ENCODE measurements at regions not wholly inside any gene's neighbourhood (a gene's known extent, or its start where the extent isn't known, plus 50 kb on each side); places are given as distances from the start of the nearest gene placed in this dataset.

GRCh38 chr1:209309198-209309597 lies 274.3 kb upstream of the CAMK1G start:
- intact Hi-C loops (cut with micrococcal nuclease), result no loop called here
- TF ChIP-seq CTCF (IDR thresholded peaks at IDR 0.05), result no peak

GRCh38 chr1:209311770-209312169 lies 271.7 kb upstream of the CAMK1G start:
- H3K27me3 Mint-ChIP-seq (ENCODE audit: low read depth in 3 of 3), result peaks cover 2 to 5% (median 2%) of the 10 kb centered on the region in 3 donors
- no peak overlapping the region for H2AFZ ChIP-seq (ENCODE audit: insufficient read depth, low read depth, low read length, poor library complexity, severe bottlenecking)
- H3K4me3 Mint-ChIP-seq, result no peak overlapping the region
- no peak overlapping the region for H3K9ac ChIP-seq (ENCODE audit: insufficient read depth, low read length, poor library complexity, severe bottlenecking)
- H3K4me3 ChIP-seq (replicated peaks in 1 of 3; ENCODE audit: low read depth in 2 of 3, low read length in 3 of 3), result no peak overlapping the region
- H3K36me3 ChIP-seq (replicated peaks in 1 of 2; ENCODE audit: control insufficient read depth in 1 of 2, insufficient read depth in 2 of 2, low read length in 2 of 2), result no peaks in the 10 kb centered on the region
- intact Hi-C loops (cut with micrococcal nuclease), result no loop called here
- peaks cover 0 to 4% (median under 1%) of the 10 kb centered on the region in 7 donors for H3K9me3 Mint-ChIP-seq
- H3K4me1 Mint-ChIP-seq, result no peaks in the 10 kb centered on the region
- H3K27ac ChIP-seq (ENCODE audit: low read depth in 1 of 2, low read length in 2 of 2), result no peak overlapping the region
- no peaks in the 10 kb centered on the region for H3K79me2 ChIP-seq (ENCODE audit: insufficient read depth, low read length)
- WGBS (ENCODE audit: insufficient coverage), result no CpG with 5 or more reads among the region's 3 CpGs
- DNase-seq, result no peak
- H3K4me2 ChIP-seq (replicated peaks; ENCODE audit: extremely low read depth, low read length, poor library complexity, severe bottlenecking), result no peak overlapping the region
- no peaks in the 10 kb centered on the region for H3K27me3 ChIP-seq (ENCODE audit: control insufficient read depth in 2 of 2, insufficient read depth in 2 of 2, low read length in 2 of 2)
- H3K36me3 Mint-ChIP-seq, result no peaks in the 10 kb centered on the region
- H4K20me1 ChIP-seq (ENCODE audit: insufficient read depth, low read length), result no peaks in the 10 kb centered on the region
- TF ChIP-seq CTCF (IDR thresholded peaks at IDR 0.05), result no peak
- no peaks in the 10 kb centered on the region for H3K9me3 ChIP-seq (replicated peaks in 1 of 2; ENCODE audit: control insufficient read depth in 1 of 2, insufficient read depth in 1 of 2, low read length in 2 of 2)
- no peaks in the 10 kb centered on the region for H3K4me1 ChIP-seq (ENCODE audit: control insufficient read depth in 1 of 2, insufficient read depth in 2 of 2, low read length in 2 of 2)
- H3K27ac Mint-ChIP-seq, result no peak overlapping the region

More at GRCh38 chr1:209309198-209309597, 274.3 kb upstream of the CAMK1G start:
- Histone ChIP-seq H3K4me1 (ENCODE audit: control insufficient read depth in 1 of 2, insufficient read depth in 2 of 2, low read length in 2 of 2) (peaks cover 6 to 7% of the 10 kb centered on the region in 2 donors), H3K9me3 (replicated peaks in 1 of 2; ENCODE audit: control insufficient read depth in 1 of 2, insufficient read depth in 1 of 2, low read length in 2 of 2) (no peaks in the 10 kb centered on the region), H3K27ac (ENCODE audit: low read depth in 1 of 2, low read length in 2 of 2) (no peak overlapping the region), H3K9ac (ENCODE audit: insufficient read depth, low read length, poor library complexity, severe bottlenecking) (no peak overlapping the region), H3K4me3 (replicated peaks in 1 of 3; ENCODE audit: low read depth in 2 of 3, low read length in 3 of 3) (no peak overlapping the region), H3K27me3 (ENCODE audit: control insufficient read depth in 2 of 2, insufficient read depth in 2 of 2, low read length in 2 of 2) (no peaks in the 10 kb centered on the region), H2AFZ (ENCODE audit: insufficient read depth, low read depth, low read length, poor library complexity, severe bottlenecking) (no peak overlapping the region), H3K4me2 (replicated peaks; ENCODE audit: extremely low read depth, low read length, poor library complexity, severe bottlenecking) (no peak overlapping the region), H4K20me1 (ENCODE audit: insufficient read depth, low read length) (no peaks in the 10 kb centered on the region), H3K79me2 (ENCODE audit: insufficient read depth, low read length) (no peaks in the 10 kb centered on the region), H3K36me3 (replicated peaks in 1 of 2; ENCODE audit: control insufficient read depth in 1 of 2, insufficient read depth in 2 of 2, low read length in 2 of 2) (no peaks in the 10 kb centered on the region)
- Mint-ChIP-seq H3K9me3 (peaks cover 0 to 2% (median 0%) of the 10 kb centered on the region in 7 donors), H3K36me3 (no peaks in the 10 kb centered on the region), H3K27me3 (ENCODE audit: low read depth in 3 of 3) (peaks cover 1 to 7% (median 5%) of the 10 kb centered on the region in 3 donors), H3K27ac (no peak overlapping the region), H3K4me3 (no peak overlapping the region), H3K4me1 (peaks cover 10% of the 10 kb centered on the region)
- WGBS (ENCODE audit: insufficient coverage), result no CpG with 5 or more reads among the region's 2 CpGs
- no peak for DNase-seq
